Lower leg skin (tissue), 4 donors: ENCODE measurements at regions not wholly inside any gene's neighbourhood (a gene's known extent, or its start where the extent isn't known, plus 50 kb on each side); places are given as distances from the start of the nearest gene placed in this dataset.

Experiments used
- DNase-seq, 2 donors: peaks; one replicate each; pipeline ENCODE4 v3.0.0-alpha.2; 2019; ENCODE audit warnings: low spot score in 2 of 2
- H3K4me3 ChIP-seq: fragments of 200-600 bp; sonication (generic); 2 replicates; pipeline ENCODE4 v1.5.1; 2017; ENCODE audit warnings: mild to moderate bottlenecking, low read depth; ENCODE audit not compliant: poor library complexity, severe bottlenecking
- POLR2A ChIP-seq, 2 donors: fragments of 450-650 bp; IDR thresholded peaks; one replicate each; pipeline ENCODE4 v1.6.1; 2016 to 2017; ENCODE audit warnings: antibody characterized with exemption in 2 of 2, mild to moderate bottlenecking in 1 of 2, moderate library complexity in 1 of 2
- WGBS, 2 donors: methylation state at CpG; one replicate each; pipeline ENCODE4 v1.1.5; 2018; 5-methylcytosine and 5-hydroxymethylcytosine counted together
- intact Hi-C: fragments of 100-400 bp; cut with DNase I; formaldehyde crosslinking; loops from one replicate; pipeline ENCODE4 v1.15.0; 2023; ENCODE audit warnings: low total_unique reads
- TF ChIP-seq, protein P1 (sequence below), 3 donors: fragments of 450-650 bp; IDR thresholded peaks; one replicate each; pipeline ENCODE4 v1.5.1; 2016; ENCODE audit warnings: antibody characterized with exemption in 3 of 3, mild to moderate bottlenecking in 3 of 3, moderate library complexity in 2 of 3

DNA sequence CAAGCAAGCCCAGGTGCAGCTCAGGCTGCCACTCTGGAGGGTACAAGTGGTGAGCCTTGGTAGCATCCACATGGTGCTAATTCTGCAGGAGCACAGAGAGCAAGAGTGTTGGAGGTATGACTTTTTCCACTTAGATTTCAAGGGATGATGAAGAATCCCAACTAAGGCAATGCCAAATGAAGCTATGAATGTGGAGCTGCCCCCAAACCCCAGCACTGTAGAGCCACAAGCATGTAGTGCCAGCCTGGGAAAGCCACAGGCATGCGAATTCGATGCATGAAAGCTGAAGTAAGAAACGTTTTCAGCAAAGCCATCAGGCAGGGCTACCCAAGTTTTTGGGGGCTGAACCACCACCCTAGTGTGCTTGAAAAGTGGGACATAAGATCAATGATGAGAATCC, 251.1 kb downstream of the HAO1 start:
- WGBS, 2 donors, result 82 to 93% methylated on average over 3 of the region's 3 CpGs
- intact Hi-C loops, result no loop called here
- H3K4me3 ChIP-seq, result no peak overlapping the region
- DNase-seq, result no peak
- no peak for TF ChIP-seq POLR2A (IDR thresholded peaks at IDR 0.05)
- TF ChIP-seq, protein P1, sequence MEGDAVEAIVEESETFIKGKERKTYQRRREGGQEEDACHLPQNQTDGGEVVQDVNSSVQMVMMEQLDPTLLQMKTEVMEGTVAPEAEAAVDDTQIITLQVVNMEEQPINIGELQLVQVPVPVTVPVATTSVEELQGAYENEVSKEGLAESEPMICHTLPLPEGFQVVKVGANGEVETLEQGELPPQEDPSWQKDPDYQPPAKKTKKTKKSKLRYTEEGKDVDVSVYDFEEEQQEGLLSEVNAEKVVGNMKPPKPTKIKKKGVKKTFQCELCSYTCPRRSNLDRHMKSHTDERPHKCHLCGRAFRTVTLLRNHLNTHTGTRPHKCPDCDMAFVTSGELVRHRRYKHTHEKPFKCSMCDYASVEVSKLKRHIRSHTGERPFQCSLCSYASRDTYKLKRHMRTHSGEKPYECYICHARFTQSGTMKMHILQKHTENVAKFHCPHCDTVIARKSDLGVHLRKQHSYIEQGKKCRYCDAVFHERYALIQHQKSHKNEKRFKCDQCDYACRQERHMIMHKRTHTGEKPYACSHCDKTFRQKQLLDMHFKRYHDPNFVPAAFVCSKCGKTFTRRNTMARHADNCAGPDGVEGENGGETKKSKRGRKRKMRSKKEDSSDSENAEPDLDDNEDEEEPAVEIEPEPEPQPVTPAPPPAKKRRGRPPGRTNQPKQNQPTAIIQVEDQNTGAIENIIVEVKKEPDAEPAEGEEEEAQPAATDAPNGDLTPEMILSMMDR (IDR thresholded peaks at IDR 0.05), result no peak

DNA sequence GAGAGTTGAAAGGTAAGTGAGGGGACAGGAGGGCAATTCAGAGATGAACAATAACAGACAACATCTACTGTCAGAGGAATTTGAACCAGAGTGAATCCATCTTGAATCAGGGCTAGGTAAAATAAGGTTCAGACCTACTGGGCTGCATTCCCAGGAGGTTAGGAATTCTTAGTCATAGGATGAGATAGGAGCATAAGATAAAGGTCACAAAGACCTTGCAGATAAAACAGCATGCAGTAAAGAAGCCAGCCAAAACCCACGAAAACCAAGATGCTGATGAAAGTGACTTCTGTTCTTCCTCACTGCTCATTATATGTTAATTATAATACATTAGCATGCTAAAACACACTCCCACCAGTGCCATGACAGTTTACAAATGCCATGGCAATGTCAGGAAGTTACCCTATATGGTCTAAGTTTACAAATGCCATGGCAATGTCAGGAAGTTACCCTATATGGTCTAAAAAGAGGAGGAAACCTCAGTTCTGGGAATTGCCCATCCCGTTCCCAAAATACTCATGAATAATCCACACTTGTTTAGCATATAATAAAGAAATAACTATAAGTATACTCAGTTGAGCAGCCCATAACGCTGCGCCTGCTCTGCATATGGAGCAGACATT, 248.5 kb downstream of the HAO1 start:
- TF ChIP-seq, protein P1 (IDR thresholded peaks at IDR 0.05), result no peak
- TF ChIP-seq POLR2A (IDR thresholded peaks at IDR 0.05), result no peak
- 74 to 76% methylated on average over 4 of the region's 4 CpGs for WGBS, 2 donors
- no peak overlapping the region for H3K4me3 ChIP-seq
- no peak for DNase-seq
- intact Hi-C loops, result loop anchor here (5.0 kb wide), 1 partner anchor 1769 kb away; no protein-coding TSS in a partner anchor

DNA sequence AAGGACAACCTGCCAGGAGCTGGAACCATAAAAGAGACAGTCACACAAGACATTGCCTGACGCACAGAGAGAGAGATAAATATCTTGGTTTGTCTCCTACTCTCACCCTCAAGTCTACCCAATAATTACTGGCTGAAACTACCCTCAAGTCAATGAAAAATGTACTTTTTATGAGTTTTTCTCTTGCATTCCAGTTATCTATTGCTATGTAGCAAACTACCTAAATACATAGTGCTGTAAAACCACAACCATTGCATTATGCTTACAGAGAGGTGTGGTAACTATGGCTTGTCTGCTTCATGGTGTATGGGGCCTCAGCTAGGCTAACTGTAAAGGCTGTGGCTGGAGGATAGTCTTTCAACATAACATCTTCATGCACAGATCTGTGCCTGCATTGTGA, 247.8 kb downstream of the HAO1 start:
- intact Hi-C loops, result loop anchor here (5.0 kb wide), 1 partner anchor 1770 kb away; no protein-coding TSS in a partner anchor
- no peak overlapping the region for H3K4me3 ChIP-seq
- DNase-seq, result no peak
- WGBS, 2 donors, result 63 to 70% methylated on average over 1 of the region's 1 CpG
- no peak for TF ChIP-seq POLR2A (IDR thresholded peaks at IDR 0.05)

DNA sequence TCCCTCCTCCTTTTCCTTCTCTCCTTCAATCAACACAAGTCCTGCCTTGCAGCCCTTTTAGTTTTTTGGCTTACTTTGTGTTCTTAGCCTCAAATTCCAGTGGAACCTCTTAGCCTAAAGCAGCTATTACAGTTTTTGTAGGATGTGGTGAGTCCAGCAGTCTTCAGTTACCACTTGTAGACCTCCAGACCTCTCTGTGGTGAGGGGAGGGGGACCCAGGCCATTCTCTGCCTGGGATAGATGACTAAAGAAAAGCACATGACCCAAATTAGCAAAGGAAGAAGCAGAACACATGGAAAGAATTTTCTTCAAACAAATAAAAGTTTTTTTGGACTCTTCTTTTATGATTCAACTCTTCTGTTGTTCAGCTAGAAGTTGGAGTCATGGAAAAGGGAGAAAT, 246.5 kb downstream of the HAO1 start:
- intact Hi-C loops, result loop anchor here (5.0 kb wide), 1 partner anchor 1771 kb away; no protein-coding TSS in a partner anchor
- TF ChIP-seq, protein P1 (IDR thresholded peaks at IDR 0.05), result no peak
- no peak for TF ChIP-seq POLR2A (IDR thresholded peaks at IDR 0.05)
- no peak for DNase-seq
- no peak overlapping the region for H3K4me3 ChIP-seq

DNA sequence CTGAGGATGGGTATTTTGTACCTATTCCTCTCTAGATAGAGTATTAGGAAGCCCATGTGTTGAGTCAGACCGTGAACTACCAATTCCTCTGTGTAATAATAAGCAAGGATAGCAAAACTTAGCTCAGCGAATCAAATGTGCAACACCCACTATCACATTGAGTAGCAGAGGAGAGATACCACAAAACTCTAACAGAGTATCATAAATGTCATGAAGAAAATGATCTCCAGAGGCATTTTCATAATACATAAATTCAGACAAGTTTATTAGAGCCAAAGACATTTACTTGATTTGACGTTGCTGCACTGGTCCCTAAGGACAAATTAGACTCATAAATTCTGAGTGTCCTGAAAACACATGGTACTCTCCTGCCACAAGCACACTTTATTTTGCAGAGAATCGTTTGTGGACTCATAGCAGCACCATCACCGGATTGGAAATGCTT, 245.2 kb downstream of the HAO1 start:
- TF ChIP-seq POLR2A (IDR thresholded peaks at IDR 0.05), result no peak
- TF ChIP-seq, protein P1 (IDR thresholded peaks at IDR 0.05), result no peak
- no peak overlapping the region for H3K4me3 ChIP-seq
- intact Hi-C loops, result no loop called here
- 25 to 37% methylated on average over 5 of the region's 5 CpGs for WGBS, 2 donors
- DNase-seq, result no peak

DNA sequence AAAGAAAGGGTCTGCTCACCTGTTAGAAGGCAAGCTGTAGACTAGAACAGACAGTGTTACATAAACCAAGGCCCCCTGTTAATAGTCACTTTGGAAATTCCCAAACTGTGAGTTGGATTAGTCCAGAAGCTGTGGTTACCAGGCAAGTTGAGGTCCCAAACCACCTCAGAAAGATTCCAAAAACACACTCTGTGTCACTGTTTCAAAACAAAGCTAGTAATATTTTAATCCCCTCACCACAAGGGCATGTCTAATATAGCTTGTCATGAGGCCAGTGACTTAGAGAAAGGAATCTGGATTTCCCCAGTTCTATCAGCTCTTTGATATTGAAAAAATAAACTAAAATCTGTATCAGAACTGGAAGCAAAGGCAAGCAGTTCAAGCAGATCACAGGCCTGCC, 244.6 kb downstream of the HAO1 start:
- DNase-seq, result no peak
- intact Hi-C loops, result no loop called here

More for the DNA sequence above, 244.6 kb downstream of the HAO1 start:
- H3K4me3 ChIP-seq, result no peak overlapping the region
- no peak for TF ChIP-seq POLR2A (IDR thresholded peaks at IDR 0.05)
- TF ChIP-seq, protein P1 (IDR thresholded peaks at IDR 0.05), result no peak
